LHCN-M2 (cell line): ENCODE measurements at regions not wholly inside any gene's neighbourhood (a gene's known extent, or its start where the extent isn't known, plus 50 kb on each side); places are given as distances from the start of the nearest gene placed in this dataset.

Source experiments
- DNase-seq: peaks from one replicate; pipeline ENCODE4 v3.0.0-alpha.2; 2012; ENCODE audit warnings: low read depth

- DNase-seq, result peak; percentile 93
These were observed 982.0 kb upstream of the TMEM132C start for GRCh38 chr12:127284870-127285431.

GRCh38 chr12:127286281-127286680 lies 980.7 kb upstream of the TMEM132C start:
- no peak for DNase-seq

GRCh38 chr12:127287256-127287655 lies 979.7 kb upstream of the TMEM132C start:
- no peak for DNase-seq

GRCh38 chr12:127290251-127290650 lies 976.7 kb upstream of the TMEM132C start:
- DNase-seq, result no peak

DNA sequence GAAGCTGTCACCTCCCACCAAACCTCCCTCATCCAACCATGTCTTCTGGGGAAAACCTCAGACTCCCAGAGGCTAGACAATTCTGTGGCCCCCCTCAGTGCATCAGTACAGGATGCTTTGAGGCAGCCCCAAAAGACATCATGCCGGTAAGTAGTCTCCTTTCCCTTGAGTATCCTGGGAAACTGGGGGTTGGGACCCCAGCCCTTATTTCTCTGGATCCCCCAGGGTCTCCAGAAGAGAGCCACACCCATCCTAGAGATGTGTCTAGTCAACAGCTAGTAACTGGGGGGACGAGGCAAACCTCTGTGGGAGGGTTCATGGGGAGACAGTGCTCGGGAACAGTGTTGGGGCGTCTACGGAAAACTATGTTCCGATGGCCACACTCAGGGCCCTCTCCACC lies 974.2 kb upstream of the TMEM132C start:
- no peak for DNase-seq

DNA sequence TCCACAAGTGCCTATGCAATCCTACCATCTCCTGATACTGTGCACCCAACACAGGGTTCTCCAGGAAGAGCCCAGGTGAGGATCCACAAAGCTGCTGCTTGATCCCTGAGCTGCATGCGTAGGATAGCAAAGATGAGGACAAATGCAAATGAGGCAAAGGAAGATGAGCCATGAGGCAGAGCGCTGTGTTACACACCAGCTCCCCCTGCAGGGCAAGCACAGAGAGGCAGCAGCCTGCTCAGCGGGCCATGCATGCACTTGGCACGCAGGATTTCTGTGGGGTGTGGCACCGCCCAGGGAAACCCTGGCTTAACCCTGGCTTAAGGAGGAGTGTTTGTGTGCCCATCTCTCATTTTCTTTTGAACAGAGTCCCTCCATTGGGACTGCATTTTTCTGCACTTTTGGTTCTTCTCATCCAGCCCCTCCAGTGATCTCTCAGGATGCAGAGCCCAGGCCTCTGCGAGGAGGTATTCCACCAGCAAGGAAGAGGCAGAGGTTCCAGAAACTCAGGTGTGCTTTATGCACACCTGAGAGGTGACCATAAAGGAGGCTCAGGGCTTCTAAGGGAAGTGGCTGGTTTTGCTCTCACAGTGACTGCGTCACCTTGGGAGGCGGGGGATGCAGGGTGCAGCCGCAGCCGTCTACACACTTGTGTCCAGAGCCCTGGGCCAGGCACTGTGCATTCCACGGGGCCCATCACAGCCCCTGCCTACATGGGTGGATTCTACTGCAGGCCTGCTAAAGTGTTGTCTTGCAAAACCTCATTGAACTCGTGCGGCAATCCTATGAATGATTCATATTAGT lies 973.3 kb upstream of the TMEM132C start:
- peak; percentile 78 for DNase-seq

DNA sequence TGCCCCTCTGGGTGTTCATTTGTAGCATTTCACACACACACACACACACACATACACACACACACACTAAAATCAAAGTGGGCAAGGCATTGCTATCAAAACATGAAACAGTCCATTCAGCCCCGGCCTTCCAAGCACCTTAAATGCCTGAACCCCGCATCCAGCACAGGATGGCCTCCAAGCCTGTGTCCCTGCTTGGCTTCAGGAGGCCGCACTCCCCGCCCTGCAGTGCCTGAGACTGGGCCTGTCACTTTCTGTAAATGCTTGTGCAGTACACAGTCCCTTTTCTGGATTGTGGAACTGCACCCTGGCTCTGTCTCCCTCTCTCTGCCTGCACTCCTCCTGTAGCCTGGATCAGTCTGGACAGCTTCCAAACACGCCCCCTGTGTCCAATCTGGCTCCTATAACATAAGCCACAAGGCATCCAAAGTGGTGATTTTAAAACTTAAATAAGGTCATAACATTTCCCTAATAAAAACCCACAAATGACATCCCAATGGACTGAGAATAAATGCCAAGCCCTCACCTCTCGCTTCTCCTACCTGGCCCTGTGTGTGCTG lies 972.2 kb upstream of the TMEM132C start:
- no peak for DNase-seq

DNA sequence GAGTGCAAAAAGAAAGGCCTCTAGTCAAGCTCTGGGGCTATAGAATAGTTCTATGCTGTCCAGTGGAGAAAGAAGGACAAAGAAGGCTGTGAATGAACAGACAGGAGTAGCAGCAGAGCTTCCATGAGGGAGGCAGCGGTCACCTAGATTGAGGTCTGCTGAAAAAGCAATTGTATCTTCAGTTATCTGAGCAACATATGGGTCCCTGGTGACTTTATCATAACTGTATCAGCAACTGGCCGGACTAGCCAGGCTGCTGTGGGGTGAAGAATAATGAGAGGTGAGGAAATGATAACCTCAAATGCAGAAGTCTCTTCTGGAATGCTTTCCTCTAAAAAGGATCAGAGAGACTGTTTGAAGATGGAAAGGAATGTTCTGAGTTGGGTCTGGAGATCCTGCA lies 971.3 kb upstream of the TMEM132C start:
- DNase-seq, result no peak

GRCh38 chr12:127296591-127296990 lies 970.4 kb upstream of the TMEM132C start:
- no peak for DNase-seq

GRCh38 chr12:127297327-127297726 lies 969.6 kb upstream of the TMEM132C start:
- DNase-seq, result no peak

- DNase-seq, result no peak
These were observed 966.9 kb upstream of the TMEM132C start for GRCh38 chr12:127300075-127300474.

GRCh38 chr12:127300753-127301152 lies 966.2 kb upstream of the TMEM132C start:
- DNase-seq, result no peak

- no peak for DNase-seq
These were observed 965.1 kb upstream of the TMEM132C start for GRCh38 chr12:127301876-127302275.

- no peak for DNase-seq
These were observed 961.9 kb upstream of the TMEM132C start for GRCh38 chr12:127304751-127305725.

DNA sequence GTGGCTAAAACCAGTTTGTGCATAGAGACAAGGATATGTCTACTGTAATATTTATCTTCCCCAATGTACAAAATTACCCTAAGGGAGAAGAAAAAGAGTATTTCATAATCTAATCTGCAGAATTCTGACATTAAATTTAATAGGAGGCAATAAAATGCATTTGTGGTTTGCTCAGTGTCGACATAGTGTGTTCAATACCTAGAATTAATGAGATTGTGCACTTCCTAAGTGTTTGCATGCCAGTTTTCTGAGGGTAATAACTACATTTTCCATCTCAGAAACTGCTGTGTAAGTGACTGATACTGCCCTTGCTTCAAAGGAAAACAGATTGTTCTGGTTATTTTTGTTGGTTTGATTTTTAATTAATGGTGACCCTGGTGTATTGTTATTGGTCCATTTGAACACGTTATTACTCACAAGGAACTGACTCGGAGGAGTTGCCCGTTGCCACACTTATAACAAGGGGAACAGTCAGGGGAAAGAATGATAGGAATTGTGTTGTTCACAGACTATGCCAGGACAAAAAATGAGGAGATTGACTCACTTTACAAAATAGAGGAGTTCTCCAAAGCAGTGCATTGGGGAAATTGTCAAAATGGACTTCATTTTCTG lies 960.3 kb upstream of the TMEM132C start:
- peak; percentile 51 for DNase-seq

- DNase-seq, result no peak
These were observed 959.4 kb upstream of the TMEM132C start for GRCh38 chr12:127307528-127307927.

DNA sequence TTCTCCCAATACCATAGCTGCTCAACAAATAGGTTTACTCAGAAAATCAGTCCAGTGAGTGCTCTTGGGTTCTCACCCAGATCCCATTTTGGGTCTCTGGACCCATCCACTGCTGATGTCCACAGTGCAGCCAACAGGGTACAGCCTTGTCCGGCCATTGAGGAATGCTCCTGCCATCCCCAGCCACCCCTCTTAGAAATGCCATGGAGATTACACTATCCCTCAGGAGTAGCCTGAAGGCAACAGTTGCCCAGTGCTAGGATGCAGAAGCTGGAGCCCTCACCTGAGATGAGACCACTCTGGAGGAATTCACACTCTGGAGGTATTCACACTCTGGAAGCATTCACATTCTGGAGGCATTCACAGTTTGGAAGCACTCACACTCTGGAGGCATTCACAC lies 958.8 kb upstream of the TMEM132C start:
- DNase-seq, result no peak

DNA sequence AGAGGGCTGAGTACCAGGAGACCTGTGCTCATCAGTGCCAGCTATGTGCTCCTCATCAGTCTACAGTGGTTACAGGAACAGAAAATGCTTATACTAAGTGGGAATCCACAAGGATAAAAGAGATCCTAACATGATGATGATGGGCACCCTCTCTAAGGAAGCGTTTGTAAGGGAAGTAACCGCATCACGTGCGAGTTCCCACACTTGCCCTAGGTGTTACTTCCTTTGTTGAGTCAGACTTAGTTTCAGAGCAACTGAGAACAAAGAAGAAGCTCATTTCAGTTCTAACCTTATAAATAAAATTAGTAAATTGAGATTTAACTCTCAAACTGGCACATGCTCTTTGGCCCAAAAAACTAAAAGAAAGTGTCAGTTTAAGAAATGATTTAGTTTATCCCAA lies 956.4 kb upstream of the TMEM132C start:
- no peak for DNase-seq

DNA sequence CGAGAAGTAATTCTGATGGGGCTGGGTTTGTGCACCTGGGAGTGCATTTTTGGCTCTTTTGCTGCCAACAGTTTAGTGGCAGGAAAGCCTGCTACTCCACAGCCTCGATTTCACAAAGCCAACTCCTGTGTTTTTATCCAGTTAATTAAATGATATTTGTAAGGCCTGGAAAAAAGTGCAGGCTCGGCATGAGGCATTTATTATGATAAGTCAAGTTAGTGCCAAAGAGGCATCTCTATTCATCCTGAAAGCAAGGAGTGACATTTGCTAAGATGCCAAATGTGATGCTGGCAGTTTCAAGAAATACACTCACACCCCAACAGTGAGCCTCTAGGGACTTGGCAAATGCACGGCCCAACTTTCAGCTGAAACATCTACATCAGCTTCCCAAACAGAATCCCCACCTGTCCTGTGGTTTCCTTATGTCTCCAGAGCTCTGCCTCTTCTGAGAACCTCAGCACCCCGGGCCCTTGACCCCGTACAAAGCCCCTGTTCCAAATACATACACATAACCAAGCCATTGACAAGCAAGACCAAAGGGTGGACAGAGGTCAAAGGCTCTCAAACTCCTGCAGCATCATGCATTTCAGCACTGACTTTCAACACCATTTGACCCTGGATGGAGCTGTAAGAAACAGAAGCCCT lies 955.1 kb upstream of the TMEM132C start:
- no peak for DNase-seq

DNA sequence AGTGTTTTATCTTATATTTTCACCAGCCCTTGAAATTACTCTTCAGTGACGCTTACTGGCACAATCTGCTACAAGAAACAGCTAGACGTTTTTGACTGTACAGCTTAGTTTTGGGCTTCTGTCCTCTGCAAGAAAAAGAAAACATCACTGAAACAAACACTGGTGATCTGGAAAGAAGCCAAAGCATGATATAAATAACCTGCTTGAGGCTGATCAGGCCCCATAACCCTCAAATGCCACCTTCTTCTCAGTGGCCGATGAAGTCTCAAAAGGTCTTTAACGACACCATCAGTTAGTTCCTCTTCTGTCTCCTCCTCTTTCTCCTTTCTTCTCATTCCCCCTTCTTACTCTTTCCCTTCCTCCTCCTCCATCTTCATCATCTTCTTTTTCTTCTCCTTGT lies 942.3 kb upstream of the TMEM132C start:
- no peak for DNase-seq

DNA sequence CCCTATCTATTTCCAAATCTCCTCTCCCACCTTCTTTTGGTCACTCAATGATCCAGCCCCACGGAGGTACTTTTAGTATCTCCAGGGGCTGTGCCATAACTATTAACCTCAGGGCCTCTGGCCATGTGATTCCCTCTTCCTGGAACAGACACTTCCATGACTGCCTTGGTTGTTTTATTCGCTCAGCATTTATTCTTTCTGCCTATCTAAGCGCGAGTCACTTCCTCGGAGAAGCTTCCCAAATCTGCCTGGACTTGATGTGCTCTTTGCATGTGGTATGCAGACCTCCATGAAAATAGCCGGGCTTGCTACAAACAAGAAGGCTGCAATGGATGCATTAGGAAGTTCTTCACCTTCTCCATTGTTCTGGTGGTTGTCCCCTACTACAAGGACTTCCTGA lies 939.0 kb upstream of the TMEM132C start:
- no peak for DNase-seq
